ENCODE measurements at regions not wholly inside any gene's neighbourhood (a gene's known extent, or its start where the extent isn't known, plus 50 kb on each side); places are given as distances from the start of the nearest gene placed in this dataset.
"Not testable (repeated sequence)": the region's sequence is repeated elsewhere in the genome, so short reads cannot be mapped to it uniquely, and the experiment has no call there.

GRCh38 chr2:234156326-234156725, 105.8 kb downstream of the SPP2 start:
- DNase-seq (ENCODE audit: low spot score): no peak

DNA sequence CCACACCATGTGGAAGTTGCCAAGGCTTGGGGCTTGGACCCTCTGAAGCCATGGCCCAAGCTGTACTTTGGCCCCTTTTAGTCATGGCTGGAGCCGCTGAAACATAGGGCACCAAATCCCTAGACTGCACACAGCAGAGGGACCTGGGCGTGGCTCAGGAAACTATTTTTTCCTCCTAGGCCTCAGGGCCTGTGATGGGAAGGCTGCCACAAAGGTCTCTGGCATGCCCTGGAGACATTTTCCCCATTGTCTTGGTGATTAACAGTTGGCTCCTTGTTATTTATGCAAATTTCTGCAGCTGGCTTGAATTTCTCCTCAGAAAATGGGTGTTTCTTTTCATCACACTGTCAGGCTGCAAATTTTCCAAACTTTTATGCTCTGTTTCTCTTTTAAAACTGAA, 102.3 kb downstream of the SPP2 start:
- not testable (repeated sequence) for DNase-seq (ENCODE audit: low spot score)

DNA sequence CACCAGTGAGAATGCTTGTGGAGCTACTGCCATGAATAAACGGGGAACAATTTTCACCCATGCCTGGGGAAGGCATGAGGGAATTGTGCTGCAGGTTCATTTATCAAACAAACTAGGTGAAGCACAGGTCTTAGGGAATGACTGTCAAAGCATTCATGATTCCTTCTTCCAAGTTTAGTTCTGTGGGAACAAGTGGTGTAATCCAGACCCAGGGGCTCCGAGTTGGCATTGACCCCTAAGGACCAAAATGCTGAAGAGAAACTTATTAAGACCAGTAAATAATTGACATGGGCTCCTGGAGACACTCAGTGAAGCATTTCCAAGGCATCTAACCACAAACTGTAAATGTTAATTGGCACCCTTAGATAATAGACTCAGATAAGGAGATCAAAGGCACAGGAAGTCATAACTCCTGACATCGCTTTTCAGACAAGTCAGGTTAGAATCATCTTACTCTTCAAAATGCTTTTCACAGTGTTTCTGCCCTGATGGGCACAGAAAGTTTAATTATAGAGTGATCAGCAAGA, 96.9 kb downstream of the SPP2 start:
- no peak for DNase-seq (ENCODE audit: low spot score)

GRCh38 chr2:234146087-234146826, 95.8 kb downstream of the SPP2 start:
- DNase-seq (ENCODE audit: low spot score): no peak

DNA sequence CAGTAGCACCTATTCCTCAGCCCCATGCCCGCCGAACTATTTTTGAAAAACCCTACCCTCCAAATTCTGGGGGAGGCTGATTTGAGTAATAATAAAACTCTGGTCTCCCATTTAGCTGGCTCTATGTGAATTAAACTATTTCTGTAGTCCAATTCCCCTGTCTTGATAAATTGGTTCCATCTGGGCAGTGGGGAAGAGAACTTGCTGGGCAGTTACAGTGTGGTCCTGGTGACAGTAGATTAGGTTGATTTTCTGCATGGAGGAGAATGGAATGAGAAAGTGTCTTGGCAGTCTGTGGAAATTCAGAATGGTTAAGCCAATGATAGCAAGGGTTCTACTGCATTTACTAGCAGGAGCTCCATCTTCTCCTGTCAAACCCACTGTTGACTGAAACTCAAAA, 95.0 kb downstream of the SPP2 start:
- DNase-seq (ENCODE audit: low spot score): no peak

- no peak for DNase-seq (ENCODE audit: low spot score)
These were observed 94.6 kb downstream of the SPP2 start for GRCh38 chr2:234145057-234145456.

GRCh38 chr2:234143896-234144295, 93.4 kb downstream of the SPP2 start:
- no peak for DNase-seq (ENCODE audit: low spot score)

DNA sequence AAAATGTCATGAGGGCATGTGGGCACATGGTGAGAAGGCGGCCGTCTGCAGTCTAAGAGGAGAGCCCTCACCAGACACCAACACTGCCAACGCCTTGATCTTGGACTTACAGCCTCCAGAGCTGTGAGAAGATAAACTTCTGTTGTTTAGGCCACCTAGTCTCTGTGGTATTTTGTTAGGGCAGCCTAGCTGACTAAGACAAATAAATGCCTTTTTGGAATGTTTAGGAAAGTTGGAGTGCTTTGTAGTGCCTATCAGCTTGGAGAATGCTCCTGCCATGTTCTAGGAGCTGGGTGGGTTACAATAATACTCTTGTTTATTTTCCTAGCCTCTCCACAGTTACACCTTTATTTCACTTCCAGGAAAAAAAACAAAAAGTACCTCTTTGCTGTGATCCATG, 92.0 kb downstream of the SPP2 start:
- no peak for DNase-seq (ENCODE audit: low spot score)

DNA sequence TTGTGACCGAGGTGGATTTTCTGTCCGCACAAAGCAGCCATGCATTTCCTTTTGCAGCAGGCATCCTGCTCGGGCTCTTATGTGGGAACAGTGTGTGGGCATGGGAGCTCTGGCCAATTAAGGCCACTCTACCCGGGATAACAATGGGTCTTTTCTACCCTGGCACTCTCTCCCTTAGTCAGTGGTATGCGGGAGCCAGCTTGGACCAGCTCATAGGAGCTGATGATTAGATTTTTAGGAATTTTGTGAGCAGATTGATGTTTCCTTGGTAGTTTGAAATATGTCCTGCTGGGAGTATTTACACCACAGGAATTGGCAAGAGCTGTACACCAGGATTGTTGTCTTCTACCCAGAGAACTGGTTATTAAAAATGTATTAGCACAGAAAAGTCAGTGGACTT, 89.3 kb downstream of the SPP2 start:
- no peak for DNase-seq (ENCODE audit: low spot score)

DNA sequence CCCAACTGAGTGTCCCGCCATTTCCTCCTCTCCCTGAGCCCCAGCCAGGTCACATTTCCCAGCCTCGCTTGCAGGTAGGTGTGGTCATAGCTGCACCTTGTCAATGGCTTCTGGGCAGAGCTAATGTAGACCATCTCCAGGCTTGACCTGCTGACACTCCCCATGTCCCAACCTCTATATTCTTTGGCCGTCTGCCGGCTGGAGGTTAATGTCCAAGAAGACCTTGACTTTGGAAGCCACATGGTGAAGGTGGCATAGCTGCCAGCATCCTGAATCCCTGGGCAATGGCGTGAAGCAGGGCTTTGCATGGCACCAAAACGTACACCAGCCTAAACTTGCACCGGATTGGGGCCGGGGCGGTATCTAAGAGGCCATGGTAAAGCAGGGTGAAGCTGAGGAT, 88.3 kb downstream of the SPP2 start:
- DNase-seq (ENCODE audit: low spot score): no peak

GRCh38 chr2:234137400-234138014, 87.0 kb downstream of the SPP2 start:
- DNase-seq (ENCODE audit: low spot score): no peak

- no peak for DNase-seq (ENCODE audit: low spot score)
These were observed 86.0 kb downstream of the SPP2 start for GRCh38 chr2:234136461-234136860.

GRCh38 chr2:234135750-234136221, 85.3 kb downstream of the SPP2 start:
- DNase-seq (ENCODE audit: low spot score): peak; percentile 42

DNA sequence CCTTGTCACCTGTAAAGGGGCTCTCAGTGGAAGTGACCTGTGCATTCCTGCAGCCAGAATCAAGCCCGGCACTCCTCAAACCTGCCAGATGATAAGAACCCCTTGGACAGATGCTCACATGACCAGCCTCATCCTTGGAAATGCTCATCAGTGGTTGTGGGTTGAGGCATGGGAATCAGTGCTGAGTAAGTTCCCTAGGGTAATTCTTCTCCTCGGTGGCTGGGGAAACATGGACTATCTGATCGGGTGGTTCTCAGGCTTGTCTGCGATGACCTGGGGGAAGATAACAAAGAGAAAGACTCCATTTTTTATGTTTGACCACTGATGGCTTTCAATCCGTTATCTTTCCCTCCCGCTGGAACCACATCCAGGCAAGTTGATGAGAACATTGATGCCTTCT, 84.0 kb downstream of the SPP2 start:
- DNase-seq (ENCODE audit: low spot score): no peak

GRCh38 chr2:234133004-234133403, 82.5 kb downstream of the SPP2 start:
- DNase-seq (ENCODE audit: low spot score): no peak

DNA sequence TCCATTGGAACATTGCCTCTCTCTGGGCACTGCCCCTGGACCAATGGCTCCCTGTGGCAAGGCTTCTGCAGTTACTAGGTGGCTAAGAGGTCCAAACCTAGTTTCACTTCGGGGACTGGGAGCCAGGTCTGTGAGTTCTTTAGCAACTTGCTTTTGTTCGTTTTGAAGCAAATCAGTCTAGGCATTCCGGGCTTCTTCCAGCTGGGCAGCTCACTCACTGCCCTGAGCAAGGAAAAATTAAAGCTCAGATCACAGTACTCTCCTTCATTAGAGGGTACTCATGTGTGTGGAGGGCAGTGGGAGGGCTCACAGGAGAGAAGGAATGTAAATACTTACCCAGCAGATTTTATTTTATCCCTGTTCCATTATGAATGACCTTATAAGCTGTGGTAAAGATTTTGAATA, 80.3 kb downstream of the SPP2 start:
- peak; percentile 46 for DNase-seq (ENCODE audit: low spot score)

- no peak for DNase-seq (ENCODE audit: low spot score)
These were observed 78.1 kb downstream of the SPP2 start for GRCh38 chr2:234128606-234129005.
